Endothelial cell of umbilical vein (primary cell): ENCODE measurements at regions not wholly inside any gene's neighbourhood (a gene's known extent, or its start where the extent isn't known, plus 50 kb on each side); places are given as distances from the start of the nearest gene placed in this dataset.

Source experiments
- BruUV-seq: library from RNA; stranded (reverse); fragments of 400-500 nt; replicated peaks from 2 replicates; lab custom pipeline; 2021; lab: Mats Ljungman, UMichigan
- CTCF ChIA-PET: fragments of 300-600, 350-600 bp; sonication (Branson Sonifier 250); formaldehyde crosslinking; loops from one replicate; lab custom pipeline; 2021; ENCODE audit warnings: antibody characterized with exemption, inconsistent platforms; lab: Charles Lee
- POLR2A ChIA-PET: fragments of 300-600, 350-600 bp; sonication (Branson Sonifier 250); formaldehyde crosslinking; loops from one replicate; lab custom pipeline; 2021; ENCODE audit warnings: antibody characterized with exemption, inconsistent platforms; lab: Charles Lee
- DNase-seq: peaks from one replicate; pipeline ENCODE4 v3.0.0-alpha.2; 2011; ENCODE audit warnings: low read depth, low spot score
- FAIRE-seq: peaks from 2 replicates; lab custom pipeline; 2011; peaks lifted over from hg19 to GRCh38; lab: Jason Lieb, UNC
- H2AFZ ChIP-seq: 2 replicates; pipeline ENCODE4 v1.6.0; 2012; ENCODE audit warnings: low read depth, low read length, control low read depth, inconsistent platforms
- H3K27ac ChIP-seq: 2 replicates; pipeline ENCODE4 v1.5.1; 2011; ENCODE audit warnings: low read depth, mild to moderate bottlenecking, control low read depth, low read length, moderate library complexity; ENCODE audit not compliant: insufficient read depth
- H3K27me3 ChIP-seq, 2 experiments: 2 replicates each; pipeline versions ENCODE4 v1.6.0 to v1.6.1; 2011; ENCODE audit warnings: low read length in 2 of 2, mixed read lengths in 1 of 2; ENCODE audit not compliant: control insufficient read depth in 2 of 2, insufficient read depth in 2 of 2
- H3K36me3 ChIP-seq, 2 experiments: 2 replicates in 1 of 2; 3 replicates in 1 of 2; pipeline ENCODE4 v1.5.1; 2011; ENCODE audit warnings: low read length in 2 of 2, mild to moderate bottlenecking in 1 of 2, moderate library complexity in 1 of 2; ENCODE audit not compliant: control insufficient read depth in 2 of 2, insufficient read depth in 2 of 2; ENCODE audit errors: extremely low read depth in 1 of 2
- H3K4me1 ChIP-seq: 3 replicates; pipeline ENCODE4 v1.5.1; 2011; ENCODE audit warnings: mild to moderate bottlenecking, low read length; ENCODE audit not compliant: control insufficient read depth, insufficient read depth; ENCODE audit errors: extremely low read depth
- H3K4me2 ChIP-seq: 2 replicates; pipeline ENCODE4 v1.6.1; 2011; ENCODE audit warnings: low read length, control low read depth, mixed read lengths; ENCODE audit not compliant: insufficient read depth
- H3K4me3 ChIP-seq, 3 experiments: fragments of 200-600 bp in 1 of 3; sonication (generic), shearing (Covaris generic) in 1 of 3; replicated peaks in 1 of 3; 2 replicates each; pipeline ENCODE4 v1.5.1; 2011 to 2016; ENCODE audit warnings: control low read depth in 3 of 3, low read length in 3 of 3, mild to moderate bottlenecking in 2 of 3, inconsistent platforms in 1 of 3, low read depth in 1 of 3, moderate library complexity in 1 of 3; ENCODE audit not compliant: insufficient read depth in 1 of 3
- H3K79me2 ChIP-seq: 2 replicates; pipeline ENCODE4 v1.6.0; 2012; ENCODE audit warnings: low read length, inconsistent platforms; ENCODE audit not compliant: control insufficient read depth, insufficient read depth
- H3K9ac ChIP-seq: replicated peaks from 2 replicates; pipeline ENCODE3; 2011; ENCODE audit warnings: low read length, control low read depth; ENCODE audit not compliant: insufficient read depth; ENCODE audit errors: extremely low read depth
- H3K9me1 ChIP-seq: replicated peaks from 3 replicates; pipeline ENCODE4 v1.6.0; 2011; ENCODE audit warnings: mild to moderate bottlenecking, low read length; ENCODE audit not compliant: control insufficient read depth, insufficient read depth; ENCODE audit errors: extremely low read depth
- H3K9me3 ChIP-seq: replicated peaks from 2 replicates; pipeline ENCODE4 v1.5.1; 2012; ENCODE audit warnings: low read length, inconsistent platforms; ENCODE audit not compliant: control insufficient read depth, insufficient read depth
- H4K20me1 ChIP-seq: replicated peaks from 2 replicates; pipeline ENCODE3; 2011; ENCODE audit warnings: mild to moderate bottlenecking, low read length; ENCODE audit not compliant: control insufficient read depth, insufficient read depth; ENCODE audit errors: extremely low read depth
- EZH2 ChIP-seq: IDR thresholded peaks from 2 replicates; pipeline ENCODE4 v1.6.1; 2012; ENCODE audit warnings: borderline replicate concordance, low read depth, mild to moderate bottlenecking, moderate library complexity, low read length, inconsistent platforms; ENCODE audit not compliant: severe bottlenecking
- FOS ChIP-seq: IDR thresholded peaks from 2 replicates; pipeline ENCODE4 v1.6.1; 2011; ENCODE audit warnings: mild to moderate bottlenecking, low read length, moderate library complexity, borderline replicate concordance; ENCODE audit not compliant: insufficient read depth
- GATA2 ChIP-seq: IDR thresholded peaks from 2 replicates; pipeline ENCODE4 v1.7.0; 2011; ENCODE audit warnings: low read depth, mild to moderate bottlenecking, moderate library complexity, mixed read lengths, low read length; ENCODE audit not compliant: insufficient read length, insufficient read depth
- JUN ChIP-seq: IDR thresholded peaks from 2 replicates; pipeline ENCODE4 v1.6.1; 2011; ENCODE audit warnings: borderline replicate concordance, low read depth; ENCODE audit not compliant: insufficient read length, insufficient read depth
- MYC ChIP-seq: IDR thresholded peaks from one replicate; pipeline ENCODE4 v1.6.1; 2011; ENCODE audit warnings: mild to moderate bottlenecking, low read depth, low read length
- POLR2A ChIP-seq: IDR thresholded peaks from 2 replicates; pipeline ENCODE4 v1.6.1; 2012; ENCODE audit warnings: low read depth, mild to moderate bottlenecking, control low read depth, low read length
- POLR2AphosphoS5 ChIP-seq: IDR thresholded peaks from 2 replicates; pipeline ENCODE4 v1.6.1; 2012; ENCODE audit warnings: low read depth, mild to moderate bottlenecking, control low read depth, low read length, moderate library complexity; ENCODE audit not compliant: insufficient read depth
- dilution Hi-C: fragments of 300-500 bp; cut with MboI; formaldehyde crosslinking; loops from one replicate; pipeline ENCODE4 v1.15.0; 2019; ENCODE audit warnings: low sequenced_read_pairs; ENCODE audit not compliant: extremely low pct_ligation_motif_present
- intact Hi-C: fragments of 100-400 bp; cut with micrococcal nuclease; formaldehyde crosslinking; loops from one replicate; pipeline ENCODE4 v1.10.0; 2022
- TF ChIP-seq, protein P1 (sequence below), 2 donors: IDR thresholded peaks; 1 replicate in 1 of 2; 2 replicates in 1 of 2; pipeline ENCODE4 v1.5.1; 2011; ENCODE audit warnings: low read length in 2 of 2, mild to moderate bottlenecking in 2 of 2, moderate library complexity in 2 of 2, control low read depth in 1 of 2, inconsistent platforms in 1 of 2, low read depth in 1 of 2; ENCODE audit not compliant: insufficient read depth in 1 of 2; ENCODE audit errors: extremely low read depth in 1 of 2
- TF ChIP-seq, protein P2 (sequence below): IDR thresholded peaks from 2 replicates; pipeline ENCODE4 v1.6.1; 2011; ENCODE audit not compliant: insufficient read depth, insufficient read length

DNA sequence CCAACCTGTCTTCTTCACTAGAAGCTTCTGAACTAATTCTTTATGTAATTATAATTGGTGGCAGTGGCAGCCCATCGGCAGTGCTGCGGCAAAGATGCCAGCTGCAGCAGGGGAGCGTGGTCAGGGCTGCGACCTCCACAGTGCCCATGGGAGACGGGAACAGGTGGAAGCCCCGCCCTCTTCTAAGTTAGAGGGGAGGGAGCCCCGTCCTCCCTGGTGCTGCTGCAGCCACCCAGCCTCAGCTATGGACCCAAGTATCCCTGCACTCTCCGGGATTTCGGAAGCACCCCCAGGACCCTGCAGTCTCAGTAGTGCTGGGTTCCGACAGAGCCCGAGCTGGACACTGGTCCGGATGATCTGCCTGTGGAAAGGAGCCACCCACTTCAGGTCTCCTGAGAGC is 117.0 kb upstream of the MBL2 start:
- Histone ChIP-seq H3K4me3 (no peak overlapping the region), H2AFZ (no peak overlapping the region), H3K27me3 (peaks cover 2 to 12% of the 10 kb centered on the region in 2 experiments), H3K9me3 (no peaks in the 10 kb centered on the region), H3K79me2 (no peaks in the 10 kb centered on the region), H3K4me1 (no peaks in the 10 kb centered on the region), H3K4me2 (no peak overlapping the region), H3K9ac (no peak overlapping the region), H3K36me3 (no peaks in the 10 kb centered on the region), H3K9me1 (no peaks in the 10 kb centered on the region), H4K20me1 (no peaks in the 10 kb centered on the region), H3K27ac (no peak overlapping the region)
- no TSS peak for BruUV-seq
- FAIRE-seq (no peak), DNase-seq (no peak)
- ChIA-PET POLR2A (no interaction called here), CTCF (no interaction called here)
- dilution Hi-C loops (no loop called here), intact Hi-C loops (loop anchor here (10.0 kb wide), 1 partner anchor 955 kb away; no protein-coding TSS in a partner anchor)
- TF ChIP-seq JUN (no peak), POLR2A (no peak), EZH2 (no peak), POLR2AphosphoS5 (no peak), FOS (no peak), MYC (no peak), GATA2 (no peak)
- TF ChIP-seq, protein P1, sequence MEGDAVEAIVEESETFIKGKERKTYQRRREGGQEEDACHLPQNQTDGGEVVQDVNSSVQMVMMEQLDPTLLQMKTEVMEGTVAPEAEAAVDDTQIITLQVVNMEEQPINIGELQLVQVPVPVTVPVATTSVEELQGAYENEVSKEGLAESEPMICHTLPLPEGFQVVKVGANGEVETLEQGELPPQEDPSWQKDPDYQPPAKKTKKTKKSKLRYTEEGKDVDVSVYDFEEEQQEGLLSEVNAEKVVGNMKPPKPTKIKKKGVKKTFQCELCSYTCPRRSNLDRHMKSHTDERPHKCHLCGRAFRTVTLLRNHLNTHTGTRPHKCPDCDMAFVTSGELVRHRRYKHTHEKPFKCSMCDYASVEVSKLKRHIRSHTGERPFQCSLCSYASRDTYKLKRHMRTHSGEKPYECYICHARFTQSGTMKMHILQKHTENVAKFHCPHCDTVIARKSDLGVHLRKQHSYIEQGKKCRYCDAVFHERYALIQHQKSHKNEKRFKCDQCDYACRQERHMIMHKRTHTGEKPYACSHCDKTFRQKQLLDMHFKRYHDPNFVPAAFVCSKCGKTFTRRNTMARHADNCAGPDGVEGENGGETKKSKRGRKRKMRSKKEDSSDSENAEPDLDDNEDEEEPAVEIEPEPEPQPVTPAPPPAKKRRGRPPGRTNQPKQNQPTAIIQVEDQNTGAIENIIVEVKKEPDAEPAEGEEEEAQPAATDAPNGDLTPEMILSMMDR (IDR thresholded peaks at IDR 0.05; ENCODE audit: extremely low read depth in 1 of 2, insufficient read depth in 1 of 2, low read depth in 1 of 2, low read length in 2 of 2), result no peak
- TF ChIP-seq, protein P2, sequence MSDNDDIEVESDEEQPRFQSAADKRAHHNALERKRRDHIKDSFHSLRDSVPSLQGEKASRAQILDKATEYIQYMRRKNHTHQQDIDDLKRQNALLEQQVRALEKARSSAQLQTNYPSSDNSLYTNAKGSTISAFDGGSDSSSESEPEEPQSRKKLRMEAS, result no peak
